GM23248 (cell line): ENCODE measurements at regions not wholly inside any gene's neighbourhood (a gene's known extent, or its start where the extent isn't known, plus 50 kb on each side); places are given as distances from the start of the nearest gene placed in this dataset.

Experiments used
- EZH2 ChIP-seq: fragments of 200-600 bp; sonication (generic); IDR thresholded peaks from 2 replicates; pipeline ENCODE4 v1.6.1; 2018; ENCODE audit warnings: antibody characterized with exemption, mild to moderate bottlenecking; ENCODE audit not compliant: insufficient read depth, poor library complexity, severe bottlenecking
- EZH2phosphoT487 ChIP-seq: fragments of 200-600 bp; sonication (generic); IDR thresholded peaks from 2 replicates; pipeline ENCODE4 v1.6.1; 2018; ENCODE audit warnings: antibody characterized with exemption, moderate library complexity, mild to moderate bottlenecking, low read depth; ENCODE audit not compliant: insufficient read depth

- TF ChIP-seq EZH2phosphoT487 (no peak), EZH2 (no peak)
Measured at GRCh38 chr6:40692337-40692736, 105.2 kb upstream of the LRFN2 start.
